Middle frontal gyrus (tissue), 1 donor: ENCODE measurements at regions not wholly inside any gene's neighbourhood (a gene's known extent, or its start where the extent isn't known, plus 50 kb on each side); places are given as distances from the start of the nearest gene placed in this dataset.
"Not testable (repeated sequence)": the region's sequence is repeated elsewhere in the genome, so short reads cannot be mapped to it uniquely, and the experiment has no call there.

Source experiments
- DNase-seq: peaks from one replicate; pipeline ENCODE4 v3.0.0-alpha.2; 2015; ENCODE audit warnings: low spot score; ENCODE audit errors: extremely low spot score

GRCh38 chr17:53344778-53345177 is 477.9 kb upstream of the KIF2B start:
- DNase-seq, result no peak

- DNase-seq, result no peak
These were observed 486.4 kb upstream of the KIF2B start for GRCh38 chr17:53336281-53336680.

GRCh38 chr17:53335443-53335842 is 487.3 kb upstream of the KIF2B start:
- no peak for DNase-seq

- no peak for DNase-seq
These were observed 492.0 kb upstream of the KIF2B start for GRCh38 chr17:53330756-53331155.

GRCh38 chr17:53321651-53322050 is 501.1 kb upstream of the KIF2B start:
- DNase-seq, result no peak

- DNase-seq, result no peak
These were observed 502.8 kb upstream of the KIF2B start for GRCh38 chr17:53319947-53320346.

GRCh38 chr17:53316988-53317387 is 505.7 kb upstream of the KIF2B start:
- DNase-seq, result no peak

- DNase-seq, result no peak
These were observed 506.7 kb upstream of the KIF2B start for GRCh38 chr17:53316073-53316472.

- DNase-seq, result no peak
These were observed 508.2 kb upstream of the KIF2B start for GRCh38 chr17:53314521-53314920.

GRCh38 chr17:53313746-53314145 is 509.0 kb upstream of the KIF2B start:
- no peak for DNase-seq

GRCh38 chr17:53278466-53278865 is 544.3 kb upstream of the KIF2B start:
- DNase-seq, result no peak

- DNase-seq, result no peak
These were observed 549.6 kb upstream of the KIF2B start for GRCh38 chr17:53273126-53273525.

- DNase-seq, result no peak
These were observed 551.8 kb upstream of the KIF2B start for GRCh38 chr17:53270936-53271335.

- no peak for DNase-seq
These were observed 558.0 kb upstream of the KIF2B start for GRCh38 chr17:53264730-53265129.

GRCh38 chr17:53253956-53254597 is 568.6 kb upstream of the KIF2B start:
- DNase-seq, result no peak

GRCh38 chr17:53249036-53249435 is 573.7 kb upstream of the KIF2B start:
- DNase-seq, result no peak

- DNase-seq, result no peak
These were observed 588.6 kb upstream of the KIF2B start for GRCh38 chr17:53234138-53234537.

- DNase-seq, result no peak
These were observed 595.2 kb upstream of the KIF2B start for GRCh38 chr17:53227514-53227913.

GRCh38 chr17:53227111-53227510 is 595.6 kb upstream of the KIF2B start:
- no peak for DNase-seq

- no peak for DNase-seq
These were observed 602.9 kb upstream of the KIF2B start for GRCh38 chr17:53219821-53220220.

GRCh38 chr17:53218723-53219122 is 604.0 kb upstream of the KIF2B start:
- no peak for DNase-seq

- DNase-seq, result no peak
These were observed 605.4 kb upstream of the KIF2B start for GRCh38 chr17:53217311-53217710.

- DNase-seq, result not testable (repeated sequence)
These were observed 613.8 kb upstream of the KIF2B start for GRCh38 chr17:53208935-53209334.

GRCh38 chr17:53193044-53193443 is 629.7 kb upstream of the KIF2B start:
- DNase-seq, result no peak
